ENCODE measurements at regions not wholly inside any gene's neighbourhood (a gene's known extent, or its start where the extent isn't known, plus 50 kb on each side); places are given as distances from the start of the nearest gene placed in this dataset.
"Not testable (repeated sequence)": the region's sequence is repeated elsewhere in the genome, so short reads cannot be mapped to it uniquely, and the experiment has no call there.

GRCh38 chr10:78658645-78659597, 409.8 kb upstream of the ZMIZ1 start:
- no peak for DNase-seq

GRCh38 chr10:78659598-78659967, 409.2 kb upstream of the ZMIZ1 start:
- no peak for DNase-seq

GRCh38 chr10:78660446-78661106, 408.2 kb upstream of the ZMIZ1 start:
- no peak for DNase-seq

GRCh38 chr10:78663721-78664120, 405.0 kb upstream of the ZMIZ1 start:
- no peak for DNase-seq

- no peak for DNase-seq
Observed at GRCh38 chr10:78664929-78665553, 403.7 kb upstream of the ZMIZ1 start.

GRCh38 chr10:78672918-78673317, 395.8 kb upstream of the ZMIZ1 start:
- DNase-seq: no peak

GRCh38 chr10:78681141-78681540, 387.6 kb upstream of the ZMIZ1 start:
- DNase-seq: not testable (repeated sequence)

GRCh38 chr10:78681986-78682385, 386.8 kb upstream of the ZMIZ1 start:
- DNase-seq: not testable (repeated sequence)

GRCh38 chr10:78684947-78685346, 383.8 kb upstream of the ZMIZ1 start:
- no peak for DNase-seq

- DNase-seq: no peak
Observed at GRCh38 chr10:78685466-78686103, 383.2 kb upstream of the ZMIZ1 start.

- DNase-seq: no peak
Observed at GRCh38 chr10:78686444-78687060, 382.2 kb upstream of the ZMIZ1 start.

- DNase-seq: no peak
Observed at GRCh38 chr10:78687626-78688025, 381.1 kb upstream of the ZMIZ1 start.

GRCh38 chr10:78688230-78688900, 380.4 kb upstream of the ZMIZ1 start:
- no peak for DNase-seq

- peak; percentile 95 for DNase-seq
Observed at GRCh38 chr10:78688901-78689583, 379.7 kb upstream of the ZMIZ1 start.

- DNase-seq: no peak
Observed at GRCh38 chr10:78689584-78689935, 379.2 kb upstream of the ZMIZ1 start.

GRCh38 chr10:78690354-78691111, 378.2 kb upstream of the ZMIZ1 start:
- DNase-seq: no peak

GRCh38 chr10:78691301-78692030, 377.3 kb upstream of the ZMIZ1 start:
- no peak for DNase-seq

- no peak for DNase-seq
Observed at GRCh38 chr10:78692071-78692470, 376.7 kb upstream of the ZMIZ1 start.

- no peak for DNase-seq
Observed at GRCh38 chr10:78695846-78696245, 372.9 kb upstream of the ZMIZ1 start.

- DNase-seq: no peak
Observed at GRCh38 chr10:78696791-78697395, 371.9 kb upstream of the ZMIZ1 start.

Data from NCI-H187 treated with DMSO at 0.1 percent for 48 hours (cell line).